ENCODE measurements at regions not wholly inside any gene's neighbourhood (a gene's known extent, or its start where the extent isn't known, plus 50 kb on each side); places are given as distances from the start of the nearest gene placed in this dataset.

DNA sequence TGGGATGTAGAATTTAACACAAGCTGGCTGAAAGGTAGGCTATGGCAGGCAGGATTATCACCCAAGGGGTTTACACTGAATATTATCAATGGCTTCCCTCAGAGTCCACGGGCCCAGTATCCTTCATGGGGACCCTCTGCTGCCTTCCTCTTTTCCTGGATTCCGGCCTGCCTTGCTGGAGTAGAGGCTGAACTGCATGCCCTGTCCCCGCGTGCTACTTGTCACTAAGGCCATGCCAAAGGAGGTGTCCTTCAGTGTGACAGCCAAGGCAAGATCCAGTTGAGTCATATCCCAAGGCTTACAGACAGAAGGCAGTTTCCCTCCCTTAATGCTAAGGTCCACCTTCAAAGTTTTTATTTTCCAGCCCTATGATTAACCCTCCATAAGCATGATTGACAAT, 156.3 kb downstream of the CYP26B1 start:
- H3K4me1 ChIP-seq (ENCODE audit: low read length) = no peaks in the 10 kb centered on the region
- no peak overlapping the region for H3K4me2 ChIP-seq (ENCODE audit: low read depth, low read length)
- H4K20me1 ChIP-seq (ENCODE audit: insufficient read depth, low read length) = no peaks in the 10 kb centered on the region
- no peak overlapping the region for H3K4me3 ChIP-seq (ENCODE audit: low read length)
- H3F3A ChIP-seq (ENCODE audit: insufficient read depth, low read length) = no peaks in the 10 kb centered on the region
- no peaks in the 10 kb centered on the region for H3K79me2 ChIP-seq (ENCODE audit: low read length)
- no peaks in the 10 kb centered on the region for H3K36me3 ChIP-seq (replicated peaks; ENCODE audit: insufficient read depth, low read length)
- TF ChIP-seq, protein P1, sequence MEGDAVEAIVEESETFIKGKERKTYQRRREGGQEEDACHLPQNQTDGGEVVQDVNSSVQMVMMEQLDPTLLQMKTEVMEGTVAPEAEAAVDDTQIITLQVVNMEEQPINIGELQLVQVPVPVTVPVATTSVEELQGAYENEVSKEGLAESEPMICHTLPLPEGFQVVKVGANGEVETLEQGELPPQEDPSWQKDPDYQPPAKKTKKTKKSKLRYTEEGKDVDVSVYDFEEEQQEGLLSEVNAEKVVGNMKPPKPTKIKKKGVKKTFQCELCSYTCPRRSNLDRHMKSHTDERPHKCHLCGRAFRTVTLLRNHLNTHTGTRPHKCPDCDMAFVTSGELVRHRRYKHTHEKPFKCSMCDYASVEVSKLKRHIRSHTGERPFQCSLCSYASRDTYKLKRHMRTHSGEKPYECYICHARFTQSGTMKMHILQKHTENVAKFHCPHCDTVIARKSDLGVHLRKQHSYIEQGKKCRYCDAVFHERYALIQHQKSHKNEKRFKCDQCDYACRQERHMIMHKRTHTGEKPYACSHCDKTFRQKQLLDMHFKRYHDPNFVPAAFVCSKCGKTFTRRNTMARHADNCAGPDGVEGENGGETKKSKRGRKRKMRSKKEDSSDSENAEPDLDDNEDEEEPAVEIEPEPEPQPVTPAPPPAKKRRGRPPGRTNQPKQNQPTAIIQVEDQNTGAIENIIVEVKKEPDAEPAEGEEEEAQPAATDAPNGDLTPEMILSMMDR (IDR thresholded peaks at IDR 0.05; ENCODE audit: low read length) = no peak
- no peak for TF ChIP-seq EZH2 (optimal IDR thresholded peaks at IDR 0.05; ENCODE audit: low read depth, low read length)
- TF ChIP-seq EZH2phosphoT487 (IDR thresholded peaks at IDR 0.05; ENCODE audit: low read length) = no peak
- no peaks in the 10 kb centered on the region for H3K27me3 ChIP-seq (replicated peaks; ENCODE audit: insufficient read depth, low read length)
- H3K9me3 ChIP-seq (replicated peaks; ENCODE audit: insufficient read depth, low read length) = no peaks in the 10 kb centered on the region
- no peak overlapping the region for H2AFZ ChIP-seq (ENCODE audit: low read length)
- H3K9ac ChIP-seq (ENCODE audit: low read length) = no peak overlapping the region
- no peak for DNase-seq
- no peak overlapping the region for H3K27ac ChIP-seq (ENCODE audit: low read length)
- H3K9me2 ChIP-seq (replicated peaks; ENCODE audit: insufficient read depth, low read length) = no peaks in the 10 kb centered on the region

DNA sequence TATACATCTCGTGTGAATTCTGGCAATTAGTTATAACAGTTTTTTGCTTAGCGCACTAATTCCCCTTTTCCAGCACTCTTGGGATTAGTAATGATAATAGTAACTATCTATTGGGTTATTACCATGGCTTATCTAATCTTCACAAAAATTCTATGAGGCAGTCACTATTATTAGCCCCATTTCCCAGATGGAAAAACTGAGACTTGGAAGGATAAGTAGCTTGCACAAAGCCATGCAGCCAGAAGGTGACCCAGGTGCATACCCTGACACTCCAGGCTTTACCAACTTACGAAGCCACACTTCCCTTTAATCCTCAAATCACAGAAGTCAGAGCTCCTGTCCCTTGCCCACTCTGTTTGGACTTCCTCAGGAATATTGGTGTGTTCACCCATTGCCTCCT, 156.8 kb downstream of the CYP26B1 start:
- H3K4me1 ChIP-seq (ENCODE audit: low read length) = no peaks in the 10 kb centered on the region
- H3F3A ChIP-seq (ENCODE audit: insufficient read depth, low read length) = no peaks in the 10 kb centered on the region
- TF ChIP-seq, protein P1 (IDR thresholded peaks at IDR 0.05; ENCODE audit: low read length) = no peak
- no peak for TF ChIP-seq EZH2 (optimal IDR thresholded peaks at IDR 0.05; ENCODE audit: low read depth, low read length)
- TF ChIP-seq EZH2phosphoT487 (IDR thresholded peaks at IDR 0.05; ENCODE audit: low read length) = no peak
- H3K9me3 ChIP-seq (replicated peaks; ENCODE audit: insufficient read depth, low read length) = no peaks in the 10 kb centered on the region
- no peak overlapping the region for H2AFZ ChIP-seq (ENCODE audit: low read length)
- H4K20me1 ChIP-seq (ENCODE audit: insufficient read depth, low read length) = no peaks in the 10 kb centered on the region
- H3K9ac ChIP-seq (ENCODE audit: low read length) = no peak overlapping the region
- no peak for DNase-seq
- no peaks in the 10 kb centered on the region for H3K79me2 ChIP-seq (ENCODE audit: low read length)
- H3K4me2 ChIP-seq (ENCODE audit: low read depth, low read length) = no peak overlapping the region
- H3K27me3 ChIP-seq (replicated peaks; ENCODE audit: insufficient read depth, low read length) = no peaks in the 10 kb centered on the region
- H3K9me2 ChIP-seq (replicated peaks; ENCODE audit: insufficient read depth, low read length) = no peaks in the 10 kb centered on the region
- no peaks in the 10 kb centered on the region for H3K36me3 ChIP-seq (replicated peaks; ENCODE audit: insufficient read depth, low read length)
- H3K27ac ChIP-seq (ENCODE audit: low read length) = no peak overlapping the region
- H3K4me3 ChIP-seq (ENCODE audit: low read length) = no peak overlapping the region

DNA sequence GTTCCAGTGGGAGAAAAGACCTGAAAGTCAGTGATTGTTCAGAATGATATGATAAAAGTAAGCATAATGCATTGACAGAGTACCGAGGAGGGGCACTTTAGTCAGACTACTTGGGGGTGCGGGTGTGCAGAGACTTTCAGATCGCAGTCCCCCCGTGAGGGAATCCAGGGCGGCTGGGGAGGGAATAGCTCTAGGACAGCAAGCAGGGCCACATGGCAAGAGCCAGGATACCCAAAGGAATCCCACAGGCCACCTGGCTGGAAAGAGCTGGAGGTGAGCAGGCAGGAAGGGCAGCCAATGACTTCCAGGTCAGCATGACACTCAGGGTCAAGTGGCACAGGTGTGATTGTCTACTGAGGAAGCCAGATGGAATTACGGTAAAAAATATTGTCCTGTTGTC, 157.5 kb downstream of the CYP26B1 start:
- no peaks in the 10 kb centered on the region for H3K27me3 ChIP-seq (replicated peaks; ENCODE audit: insufficient read depth, low read length)
- TF ChIP-seq EZH2 (optimal IDR thresholded peaks at IDR 0.05; ENCODE audit: low read depth, low read length) = no peak
- no peak for TF ChIP-seq EZH2phosphoT487 (IDR thresholded peaks at IDR 0.05; ENCODE audit: low read length)
- TF ChIP-seq, protein P1 (IDR thresholded peaks at IDR 0.05; ENCODE audit: low read length) = no peak
- no peak overlapping the region for H3K4me3 ChIP-seq (ENCODE audit: low read length)
- no peak overlapping the region for H3K9ac ChIP-seq (ENCODE audit: low read length)
- no peaks in the 10 kb centered on the region for H3K4me1 ChIP-seq (ENCODE audit: low read length)
- no peaks in the 10 kb centered on the region for H3K9me3 ChIP-seq (replicated peaks; ENCODE audit: insufficient read depth, low read length)
- H3F3A ChIP-seq (ENCODE audit: insufficient read depth, low read length) = no peaks in the 10 kb centered on the region
- H3K27ac ChIP-seq (ENCODE audit: low read length) = no peak overlapping the region
- no peak for DNase-seq
- H4K20me1 ChIP-seq (ENCODE audit: insufficient read depth, low read length) = no peaks in the 10 kb centered on the region
- H3K79me2 ChIP-seq (ENCODE audit: low read length) = no peaks in the 10 kb centered on the region
- H3K9me2 ChIP-seq (replicated peaks; ENCODE audit: insufficient read depth, low read length) = no peaks in the 10 kb centered on the region
- H2AFZ ChIP-seq (ENCODE audit: low read length) = no peak overlapping the region
- H3K4me2 ChIP-seq (ENCODE audit: low read depth, low read length) = no peak overlapping the region
- no peaks in the 10 kb centered on the region for H3K36me3 ChIP-seq (replicated peaks; ENCODE audit: insufficient read depth, low read length)

All from MM.1S (cell line).